NAMALWA (cell line): ENCODE measurements at regions not wholly inside any gene's neighbourhood (a gene's known extent, or its start where the extent isn't known, plus 50 kb on each side); places are given as distances from the start of the nearest gene placed in this dataset.
"Not testable (repeated sequence)": the region's sequence is repeated elsewhere in the genome, so short reads cannot be mapped to it uniquely, and the experiment has no call there.

Source experiments
- DNase-seq: peaks from one replicate; pipeline ENCODE4 v3.0.0-alpha.2; 2015; ENCODE audit warnings: low spot score

DNA sequence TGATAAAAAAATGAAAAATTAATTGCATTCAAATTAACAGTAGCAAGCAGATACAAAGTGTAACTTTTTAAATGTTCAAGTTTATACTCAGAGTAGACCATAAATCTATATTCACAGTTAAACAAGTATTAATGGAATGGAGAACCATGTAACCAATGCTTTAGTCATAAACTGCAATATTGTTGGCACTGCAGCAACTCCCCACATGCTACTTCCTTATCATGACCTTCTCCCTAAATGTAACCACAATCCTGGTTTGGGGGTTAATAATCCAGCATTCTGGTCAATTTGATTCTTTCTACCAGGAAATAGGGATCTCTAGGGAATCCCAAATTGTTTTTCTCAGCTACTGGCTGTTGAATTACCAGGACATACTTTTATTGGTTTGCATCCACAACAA, 223.9 kb upstream of the DCAF8L1 start:
- no peak for DNase-seq

DNA sequence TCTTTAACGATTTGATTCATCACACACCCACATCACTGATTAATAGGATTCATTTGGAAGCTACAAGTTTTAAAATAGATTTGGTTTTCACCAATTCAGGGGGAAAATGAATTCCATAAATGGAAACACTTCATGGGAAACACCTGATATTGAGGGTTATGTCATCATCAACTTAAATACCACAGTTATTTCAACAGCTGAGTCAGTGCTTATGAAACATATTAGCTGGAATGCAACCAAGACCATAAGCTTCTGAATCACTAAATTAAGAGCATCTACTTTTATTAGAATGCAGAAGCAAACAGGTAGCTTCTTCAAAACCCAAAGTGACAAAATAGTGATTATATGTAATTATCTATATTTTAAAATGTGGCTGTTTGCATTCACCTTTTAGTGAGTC, 207.8 kb upstream of the DCAF8L1 start:
- no peak for DNase-seq

GRCh38 chrX:28188526-28188925, 207.3 kb upstream of the DCAF8L1 start:
- DNase-seq, result no peak

GRCh38 chrX:28180096-28180495, 198.8 kb upstream of the DCAF8L1 start:
- DNase-seq, result no peak

- DNase-seq, result no peak
Observed at GRCh38 chrX:28178206-28178605, 197.0 kb upstream of the DCAF8L1 start.

GRCh38 chrX:28177202-28177601, 196.0 kb upstream of the DCAF8L1 start:
- peak; percentile 5 for DNase-seq

DNA sequence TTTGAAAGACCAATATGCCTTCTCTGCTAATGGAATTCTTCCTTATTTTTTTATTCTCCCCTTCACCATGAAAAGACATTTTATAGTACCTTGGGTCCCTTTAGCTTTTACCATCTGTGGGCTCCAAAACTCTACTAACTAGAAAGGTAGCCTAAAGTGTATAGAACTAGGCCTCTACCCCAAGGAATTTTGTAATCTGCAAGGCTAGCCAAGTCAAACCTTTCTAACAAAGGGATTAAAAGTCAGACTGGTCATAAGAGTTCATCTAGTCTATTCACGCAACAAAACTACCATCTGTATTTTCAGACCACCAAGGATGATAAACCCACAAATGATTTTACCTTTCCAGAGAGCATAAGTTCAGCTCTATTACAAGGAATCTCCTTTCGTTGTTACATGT, 189.5 kb upstream of the DCAF8L1 start:
- DNase-seq, result no peak

DNA sequence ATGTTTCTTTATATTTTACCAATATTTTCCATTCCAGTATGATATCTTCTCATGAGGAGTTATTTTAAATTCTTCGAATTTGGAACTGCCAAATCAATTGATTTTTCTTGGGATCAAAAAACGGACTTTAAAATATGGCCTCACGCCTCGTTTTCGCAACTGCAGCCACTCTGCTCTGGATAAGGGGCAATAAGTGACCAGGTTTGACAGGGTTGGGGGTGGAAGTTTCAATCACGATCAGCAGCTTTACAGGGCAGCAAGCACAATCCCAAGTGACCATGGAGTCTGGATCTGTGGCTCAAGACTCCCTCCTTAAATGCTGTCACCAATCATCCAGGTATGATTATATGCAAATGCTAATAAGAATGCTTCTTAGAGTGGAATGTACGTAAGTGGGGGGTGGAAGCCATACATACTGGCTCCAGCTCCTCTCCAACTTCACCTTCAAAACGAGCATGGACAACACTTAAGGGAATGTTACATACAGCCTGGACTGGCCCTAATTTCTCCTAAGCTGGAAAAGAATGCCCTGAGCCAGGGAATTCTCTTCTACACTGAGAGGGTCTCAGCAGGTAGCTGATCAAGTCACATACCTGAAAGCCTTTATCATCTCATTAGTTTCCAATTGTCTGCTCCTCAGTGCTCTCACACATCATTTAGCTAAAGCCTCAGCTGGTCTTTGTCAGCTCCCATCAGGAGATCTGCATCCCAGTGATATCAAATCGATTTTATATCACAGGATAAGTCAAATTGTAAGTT, 176.9 kb upstream of the DCAF8L1 start:
- DNase-seq, result no peak

- not testable (repeated sequence) for DNase-seq
Observed at GRCh38 chrX:28152263-28152662, 171.0 kb upstream of the DCAF8L1 start.

- DNase-seq, result no peak
Observed at GRCh38 chrX:28135378-28136047, 154.3 kb upstream of the DCAF8L1 start.

- DNase-seq, result no peak
Observed at GRCh38 chrX:28133763-28134162, 152.5 kb upstream of the DCAF8L1 start.

DNA sequence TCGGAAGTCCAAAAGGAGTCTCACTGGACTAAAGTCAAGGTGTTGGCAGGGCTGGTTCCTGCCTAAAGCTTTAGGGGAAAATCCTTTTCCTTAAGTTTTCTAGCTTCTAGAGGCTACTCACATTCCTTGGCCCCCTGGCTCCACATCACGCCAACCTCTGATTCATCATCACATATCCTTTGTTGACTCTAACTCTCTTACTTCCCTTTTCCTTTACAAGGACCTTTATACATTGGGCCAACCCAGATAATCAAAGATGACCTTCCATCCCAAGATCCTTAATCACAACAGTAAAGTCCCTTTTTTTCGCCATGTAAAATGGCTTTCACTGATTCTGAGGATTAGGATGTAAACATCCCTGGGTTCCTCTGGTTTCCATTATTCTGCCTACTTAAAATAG, 146.4 kb upstream of the DCAF8L1 start:
- DNase-seq, result no peak

- DNase-seq, result no peak
Observed at GRCh38 chrX:28126886-28127285, 145.6 kb upstream of the DCAF8L1 start.

- DNase-seq, result no peak
Observed at GRCh38 chrX:28124416-28124815, 143.2 kb upstream of the DCAF8L1 start.

- DNase-seq, result not testable (repeated sequence)
Observed at GRCh38 chrX:28120580-28121245, 139.5 kb upstream of the DCAF8L1 start.

GRCh38 chrX:28120072-28120471, 138.8 kb upstream of the DCAF8L1 start:
- DNase-seq, result no peak

DNA sequence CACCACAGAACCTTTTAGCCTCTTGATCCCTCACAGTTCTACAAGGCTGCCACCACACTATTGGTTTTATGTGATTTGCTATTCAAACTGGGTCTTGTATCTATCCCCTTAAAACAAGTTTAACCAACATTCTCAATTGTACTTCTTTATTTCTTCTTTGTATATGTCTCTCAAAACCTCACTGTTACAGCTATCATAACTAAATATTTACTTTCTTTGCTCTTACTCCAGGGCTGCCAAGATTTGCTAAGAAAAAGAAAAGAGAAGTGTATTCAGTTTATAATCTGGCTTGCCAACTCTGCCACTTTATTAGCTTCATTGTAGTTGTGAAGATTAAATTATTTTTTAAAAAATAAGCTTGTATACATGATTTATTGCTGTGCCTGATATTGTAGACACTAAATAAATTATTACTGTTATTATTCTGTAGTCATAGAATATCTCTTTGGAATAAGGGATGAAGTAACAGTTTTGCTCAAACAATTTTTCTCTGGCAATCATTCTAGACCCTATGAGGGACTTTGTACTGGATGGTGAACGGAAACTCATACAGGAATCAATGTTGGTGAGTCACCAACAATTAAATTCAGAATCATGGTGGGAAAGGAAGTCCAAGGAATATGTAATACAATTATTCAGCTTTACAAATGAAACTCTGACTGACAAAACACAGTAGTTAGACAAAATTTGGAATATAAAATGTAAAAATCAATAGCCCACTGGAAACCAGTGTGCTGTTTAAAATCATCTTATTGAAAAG, 127.1 kb upstream of the DCAF8L1 start:
- DNase-seq, result no peak

DNA sequence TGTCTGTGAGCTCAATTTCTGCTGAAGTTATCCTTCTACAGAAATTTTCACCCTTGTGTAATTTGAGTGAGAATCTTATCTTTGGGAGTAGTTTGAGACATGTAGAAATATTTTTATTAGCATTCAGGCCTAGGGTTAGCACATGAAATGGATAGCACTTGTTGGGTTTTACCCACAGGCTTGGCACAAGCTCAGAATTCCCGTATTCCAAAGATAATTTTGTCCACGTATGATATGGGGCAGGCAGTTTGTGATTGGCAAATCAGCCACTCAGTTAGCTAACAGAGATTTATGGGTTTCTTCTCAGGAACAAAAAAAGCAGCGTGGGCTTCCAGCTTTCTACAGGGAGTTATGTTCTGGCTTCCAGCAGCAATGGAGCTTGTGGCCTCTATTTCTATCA, 117.9 kb upstream of the DCAF8L1 start:
- DNase-seq, result no peak

DNA sequence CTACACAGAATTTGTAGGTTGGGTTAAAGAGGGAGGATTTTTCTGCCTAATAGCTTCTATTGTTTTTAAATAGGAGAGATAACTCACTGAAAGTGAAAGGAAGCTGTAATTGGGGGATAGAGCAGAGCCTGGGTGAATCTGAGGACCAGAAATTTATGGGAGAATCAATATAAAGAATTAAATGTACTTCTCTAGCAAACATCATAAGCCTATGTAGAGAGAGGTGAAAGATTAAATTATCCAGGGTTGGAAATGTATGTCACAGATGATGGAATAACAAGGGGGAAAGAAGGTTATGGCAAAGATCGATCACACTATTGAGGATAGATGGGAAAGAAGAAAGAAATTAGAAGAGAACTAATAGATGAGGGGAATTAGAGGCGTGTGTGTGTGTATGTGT, 104.4 kb upstream of the DCAF8L1 start:
- DNase-seq, result no peak

DNA sequence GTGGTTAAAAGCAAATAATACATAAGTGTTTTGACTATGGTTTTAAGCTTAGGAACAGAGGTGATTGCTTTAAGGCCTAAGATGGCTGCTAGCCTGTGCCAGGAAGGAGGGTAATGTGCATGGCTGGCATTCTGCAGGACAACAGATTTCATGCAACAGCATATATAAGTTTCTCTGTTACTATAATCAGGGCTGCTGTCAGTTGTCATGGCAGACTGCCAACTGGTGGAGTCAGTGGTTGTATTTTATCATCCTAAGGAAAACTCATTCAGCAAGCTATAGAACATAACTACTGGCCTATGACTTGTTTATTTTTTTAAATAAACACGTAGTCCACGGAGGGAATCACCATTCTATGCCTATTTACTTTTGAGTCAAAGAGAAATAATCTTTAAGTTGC, 77.7 kb upstream of the DCAF8L1 start:
- DNase-seq, result no peak

DNA sequence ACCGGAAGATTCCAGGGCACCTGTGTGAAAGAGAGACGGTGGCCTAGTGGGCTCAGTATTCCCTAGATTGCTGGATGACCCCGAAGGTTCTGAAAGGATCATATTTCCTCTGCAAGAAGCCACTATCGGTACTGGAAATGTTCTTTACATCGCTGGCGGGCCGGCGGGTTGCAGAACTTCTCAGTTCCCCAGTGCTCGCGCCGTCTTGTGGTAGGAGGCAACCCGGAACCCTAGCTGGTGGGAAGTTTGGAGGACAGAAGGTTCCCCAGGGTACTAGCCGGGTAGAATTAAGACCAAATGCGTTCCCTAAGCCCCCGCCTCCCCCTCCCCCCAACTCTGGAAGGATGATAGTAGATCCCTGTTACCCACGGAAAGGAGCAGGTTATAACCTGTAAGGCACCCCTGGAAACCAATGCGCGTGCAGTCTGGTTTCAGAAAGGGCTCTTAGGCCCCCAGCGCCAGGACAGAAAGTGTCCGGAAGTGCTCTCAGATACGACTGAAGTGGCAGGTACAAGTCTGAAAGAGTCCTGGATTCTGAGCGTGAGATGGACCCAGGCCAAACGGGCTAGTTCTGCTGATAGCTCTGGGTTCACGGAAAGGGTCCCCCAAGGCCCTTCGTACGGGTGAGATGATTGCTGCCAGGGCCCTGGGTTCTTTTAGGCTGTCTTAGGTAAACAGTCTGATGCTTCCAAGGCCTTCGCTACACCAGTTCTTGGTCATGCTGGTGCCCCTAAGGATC, 61.7 kb upstream of the DCAF8L1 start:
- DNase-seq, result no peak

DNA sequence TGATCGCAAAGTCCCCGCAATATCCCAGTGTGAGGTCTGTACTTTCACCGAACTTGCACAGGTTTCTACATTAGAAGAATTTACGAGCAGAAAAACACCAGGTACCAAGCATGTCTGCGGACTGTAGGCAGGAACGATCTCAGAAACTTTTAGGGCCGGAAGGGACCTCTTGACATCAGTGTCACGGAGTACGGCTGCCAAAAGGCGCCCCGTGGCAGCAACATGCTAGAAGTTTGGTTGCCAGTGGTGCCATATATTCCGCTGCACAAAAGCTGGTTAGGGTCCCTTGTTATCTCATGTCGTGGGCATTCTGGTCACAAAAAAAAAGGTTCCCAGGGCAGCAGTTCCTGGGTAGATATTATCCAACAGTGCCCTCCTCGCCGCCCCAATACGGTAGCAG, 61.0 kb upstream of the DCAF8L1 start:
- DNase-seq, result no peak
